Retinal pigment epithelial cell (primary cell): ENCODE measurements at regions not wholly inside any gene's neighbourhood (a gene's known extent, or its start where the extent isn't known, plus 50 kb on each side); places are given as distances from the start of the nearest gene placed in this dataset.
"Not testable (repeated sequence)": the region's sequence is repeated elsewhere in the genome, so short reads cannot be mapped to it uniquely, and the experiment has no call there.

Experiments
- DNase-seq: peaks from one replicate; pipeline ENCODE4 v3.0.0-alpha.2; 2010; ENCODE audit warnings: low read depth
- H3K4me3 ChIP-seq: 2 replicates; pipeline ENCODE4 v1.5.1; 2011; ENCODE audit warnings: mild to moderate bottlenecking, low read length, control low read depth, moderate library complexity
- TF ChIP-seq, protein P1 (sequence below): conservative IDR thresholded peaks from 2 replicates; pipeline ENCODE4 v1.5.1; 2011; ENCODE audit warnings: low read depth, low read length, control low read depth, inconsistent platforms

DNA sequence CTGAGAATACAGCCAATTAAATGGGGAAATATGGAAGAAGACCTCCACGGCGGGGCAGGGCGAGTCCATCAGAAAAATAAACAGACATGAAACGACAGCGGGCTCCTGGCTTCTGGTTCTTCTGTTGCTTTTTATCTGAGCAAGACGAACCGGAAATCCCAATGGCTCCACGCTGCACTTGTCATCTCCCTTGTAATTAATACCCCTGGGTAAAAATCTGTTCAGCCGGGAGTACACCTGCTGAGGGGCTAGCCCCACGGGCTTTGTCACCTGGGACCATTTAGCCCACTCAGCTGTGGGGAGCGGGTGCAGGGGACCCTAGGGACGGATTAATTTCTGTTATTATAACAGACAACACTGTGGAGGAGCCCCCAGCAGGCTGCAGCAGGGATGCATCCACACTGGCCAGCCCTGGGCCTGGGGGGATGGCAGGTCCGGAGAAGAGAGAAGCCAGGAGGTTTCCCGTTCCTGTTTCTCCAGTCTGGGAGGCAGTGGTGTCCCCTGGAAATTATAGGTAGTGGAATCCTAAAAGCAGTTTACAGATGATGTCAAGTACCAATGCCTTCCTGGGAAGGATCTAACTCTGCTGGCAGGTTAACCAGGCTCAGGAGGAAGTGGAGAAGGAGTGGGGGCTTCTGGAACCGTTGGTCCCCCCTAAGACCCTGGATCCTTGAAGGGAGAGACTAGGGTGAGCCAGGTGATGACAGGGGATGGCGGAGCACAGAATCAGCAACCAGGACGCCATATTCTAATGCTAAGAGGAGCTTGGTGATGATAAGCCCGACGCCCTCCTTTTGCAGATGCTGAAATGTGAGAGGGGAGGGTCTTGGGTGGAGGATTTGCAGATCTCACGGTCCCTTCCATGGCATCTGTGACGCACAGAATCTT is 566.1 kb downstream of the PTPRU start:
- H3K4me3 ChIP-seq = no peak overlapping the region
- DNase-seq = no peak
- TF ChIP-seq, protein P1, sequence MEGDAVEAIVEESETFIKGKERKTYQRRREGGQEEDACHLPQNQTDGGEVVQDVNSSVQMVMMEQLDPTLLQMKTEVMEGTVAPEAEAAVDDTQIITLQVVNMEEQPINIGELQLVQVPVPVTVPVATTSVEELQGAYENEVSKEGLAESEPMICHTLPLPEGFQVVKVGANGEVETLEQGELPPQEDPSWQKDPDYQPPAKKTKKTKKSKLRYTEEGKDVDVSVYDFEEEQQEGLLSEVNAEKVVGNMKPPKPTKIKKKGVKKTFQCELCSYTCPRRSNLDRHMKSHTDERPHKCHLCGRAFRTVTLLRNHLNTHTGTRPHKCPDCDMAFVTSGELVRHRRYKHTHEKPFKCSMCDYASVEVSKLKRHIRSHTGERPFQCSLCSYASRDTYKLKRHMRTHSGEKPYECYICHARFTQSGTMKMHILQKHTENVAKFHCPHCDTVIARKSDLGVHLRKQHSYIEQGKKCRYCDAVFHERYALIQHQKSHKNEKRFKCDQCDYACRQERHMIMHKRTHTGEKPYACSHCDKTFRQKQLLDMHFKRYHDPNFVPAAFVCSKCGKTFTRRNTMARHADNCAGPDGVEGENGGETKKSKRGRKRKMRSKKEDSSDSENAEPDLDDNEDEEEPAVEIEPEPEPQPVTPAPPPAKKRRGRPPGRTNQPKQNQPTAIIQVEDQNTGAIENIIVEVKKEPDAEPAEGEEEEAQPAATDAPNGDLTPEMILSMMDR = no peak

DNA sequence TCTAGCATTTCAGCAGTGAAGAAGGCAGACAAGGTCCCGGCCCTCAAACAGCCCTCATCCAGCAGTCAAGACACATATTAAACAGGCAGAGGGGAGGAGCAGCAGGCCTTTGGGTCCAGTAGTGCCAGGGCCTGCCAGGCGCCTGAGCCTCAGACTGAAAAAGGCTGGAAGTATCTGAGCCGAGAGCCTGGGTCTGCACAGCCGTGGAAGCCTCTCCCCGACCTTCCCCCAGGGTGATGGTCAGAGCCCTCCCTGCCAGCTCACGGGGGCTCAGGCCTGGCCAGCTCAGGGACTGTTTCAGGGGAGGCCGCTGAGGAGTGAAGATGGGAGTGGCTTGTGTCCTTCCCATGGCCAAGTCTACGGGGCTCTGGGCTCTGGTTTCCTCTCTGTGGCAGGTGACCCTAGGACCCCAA is 565.2 kb downstream of the PTPRU start:
- no peak overlapping the region for H3K4me3 ChIP-seq
- DNase-seq = no peak
- TF ChIP-seq, protein P1 = no peak

DNA sequence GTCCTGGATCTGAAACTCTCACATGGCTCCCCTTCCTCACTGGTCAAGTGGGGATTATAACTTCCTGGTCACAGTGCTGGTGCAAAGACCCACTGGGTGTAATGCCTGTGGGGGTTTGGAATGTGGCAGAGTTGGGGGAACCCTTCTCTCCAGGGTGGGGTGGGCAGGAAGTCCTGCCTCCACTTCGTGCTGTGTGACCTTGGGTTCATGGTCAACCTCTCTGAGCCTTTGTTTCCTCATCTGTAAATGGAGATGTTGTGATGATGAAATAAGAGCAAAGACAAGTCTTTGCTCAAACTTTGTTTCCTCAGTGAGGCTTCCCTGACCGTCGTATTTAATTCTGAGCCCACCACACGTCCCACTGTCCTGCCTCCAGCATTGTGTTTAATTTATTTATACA is 564.7 kb downstream of the PTPRU start:
- TF ChIP-seq, protein P1 = no peak
- no peak for DNase-seq

DNA sequence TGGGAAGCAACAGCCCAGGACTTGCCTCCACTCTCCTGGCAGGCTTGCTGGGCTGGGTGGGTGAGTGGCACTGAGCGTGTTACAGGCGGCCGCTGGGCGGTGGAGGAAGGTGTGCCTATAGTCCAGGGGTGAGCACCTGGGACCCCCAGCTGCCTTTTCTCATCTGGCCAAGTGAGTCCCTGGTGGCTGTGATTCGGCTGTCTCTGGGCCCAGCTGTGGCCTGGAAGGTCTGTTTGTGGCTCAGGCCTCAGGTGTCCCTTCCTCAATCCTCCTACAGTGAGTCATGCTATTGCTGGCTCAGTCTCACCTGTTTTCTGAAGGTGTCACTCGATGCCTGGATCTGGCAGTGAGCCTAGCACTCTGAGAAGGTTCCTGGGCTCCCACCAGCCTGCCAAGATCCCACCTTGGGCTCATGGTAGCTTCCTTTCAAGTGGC is 564.2 kb downstream of the PTPRU start:
- H3K4me3 ChIP-seq = no peak overlapping the region
- TF ChIP-seq, protein P1 = no peak
- DNase-seq = no peak

More for the DNA sequence above, 564.7 kb downstream of the PTPRU start:
- H3K4me3 ChIP-seq = no peak overlapping the region

DNA sequence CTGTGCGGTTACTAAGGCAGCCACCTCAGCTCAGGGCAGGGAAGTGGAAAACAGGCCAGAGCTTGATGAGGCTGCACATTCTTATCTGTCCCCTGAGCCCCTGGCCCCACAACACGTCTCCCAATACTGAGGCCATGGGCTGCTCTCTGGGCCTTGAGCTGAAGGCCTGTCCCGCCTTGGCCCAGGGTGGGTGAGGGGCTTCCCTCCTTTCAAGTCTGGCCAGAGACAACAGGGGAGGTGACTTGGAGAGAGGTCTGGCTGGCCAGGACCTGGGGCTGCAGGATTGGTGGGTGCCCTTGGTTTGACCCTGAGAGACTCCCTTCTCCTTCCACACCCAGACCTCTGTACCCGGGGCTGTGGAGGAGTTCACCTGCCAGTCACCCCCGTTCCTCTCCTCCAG is 563.8 kb downstream of the PTPRU start:
- TF ChIP-seq, protein P1 = no peak
- DNase-seq = no peak
- no peak overlapping the region for H3K4me3 ChIP-seq

DNA sequence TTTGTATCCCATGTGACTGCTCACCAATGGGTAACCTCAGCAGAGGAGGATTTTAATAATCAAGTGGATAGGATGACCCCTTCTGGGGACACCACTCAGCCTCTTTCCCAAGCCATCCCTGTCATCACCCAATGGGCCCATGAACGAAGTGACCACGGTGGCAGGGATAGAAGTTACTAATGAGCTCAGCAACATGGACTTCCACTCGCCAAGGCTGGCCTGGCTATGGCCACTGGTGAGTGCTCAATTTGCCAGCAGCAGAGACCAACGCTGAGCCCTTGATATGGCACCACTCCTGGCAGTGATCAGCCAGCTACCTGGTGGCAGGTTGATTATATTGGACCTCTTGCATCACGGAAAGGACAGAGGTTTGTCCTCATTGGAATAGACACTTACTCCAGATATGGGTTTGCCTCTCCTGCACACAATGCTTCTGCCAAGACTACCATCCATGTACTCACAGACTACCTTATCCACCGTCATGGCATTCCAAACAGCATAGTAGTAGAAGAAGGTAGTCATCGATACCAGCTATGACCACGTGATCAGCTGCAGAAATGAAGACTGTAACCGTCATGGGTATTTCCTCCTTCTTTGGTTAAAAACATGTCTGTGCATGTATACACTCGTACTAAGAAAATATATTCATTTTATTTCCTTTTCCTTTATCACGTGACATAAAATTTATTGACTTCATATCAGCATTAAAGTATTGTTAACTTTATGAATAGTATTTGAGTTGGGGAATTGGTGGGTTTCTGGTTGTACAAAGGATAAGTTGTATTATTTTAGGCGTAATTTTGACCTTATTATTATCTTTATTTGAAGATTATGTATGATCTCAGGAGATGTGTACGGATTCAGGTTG is 562.6 kb downstream of the PTPRU start:
- DNase-seq = no peak
- no peak overlapping the region for H3K4me3 ChIP-seq
- TF ChIP-seq, protein P1 = no peak

DNA sequence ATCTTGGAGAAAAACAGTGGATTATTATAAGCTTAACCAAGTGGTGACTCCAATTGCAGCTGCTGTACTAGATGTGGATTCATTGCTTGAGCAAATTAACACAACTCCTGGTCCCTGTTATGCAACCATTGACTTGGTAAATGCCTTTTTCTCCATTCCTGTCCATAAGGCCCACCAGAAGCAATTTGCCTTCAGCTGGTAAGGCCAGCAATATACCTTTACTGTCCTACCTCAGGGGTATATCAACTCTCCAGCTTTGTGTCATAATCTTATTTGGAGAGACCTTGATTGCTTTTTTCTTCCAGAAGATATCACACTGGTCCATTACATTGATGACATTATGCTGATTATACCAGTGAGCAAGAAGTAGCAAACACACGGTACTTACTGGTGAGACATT is 560.8 kb downstream of the PTPRU start:
- H3K4me3 ChIP-seq, DNase-seq: not testable (repeated sequence)

DNA sequence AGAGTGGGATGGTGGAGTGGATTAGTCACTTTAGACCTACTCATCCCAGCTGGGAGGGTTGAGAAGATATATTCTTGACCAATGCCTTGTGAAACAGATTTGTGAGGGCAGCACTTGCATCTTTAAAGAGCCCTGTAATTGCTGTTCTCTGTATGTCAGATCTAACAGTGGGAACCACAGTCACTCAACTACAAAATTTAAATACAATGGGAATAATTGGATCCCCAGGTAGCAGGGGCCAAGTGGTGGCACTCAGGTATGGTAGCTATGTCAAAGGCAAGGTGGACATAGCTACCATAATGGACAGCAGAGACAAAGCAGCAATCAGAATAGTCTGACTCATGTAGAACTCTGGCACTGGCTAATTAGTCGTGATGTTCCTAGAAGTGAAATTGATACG is 559.6 kb downstream of the PTPRU start:
- DNase-seq, H3K4me3 ChIP-seq: not testable (repeated sequence)
